A549 (cell line): ENCODE measurements at regions not wholly inside any gene's neighbourhood (a gene's known extent, or its start where the extent isn't known, plus 50 kb on each side); places are given as distances from the start of the nearest gene placed in this dataset.

Experiments
- ATAC-seq, 2 experiments: fragments of 200-7000 bp in 1 of 2; fragments of >200 bp in 1 of 2; cut with Nextera tagmentation in 1 of 2; cut with Tn5 transposase in 1 of 2; 3 replicates each; pipeline versions ENCODE4 v1.8.0 to v1.9.1; 2018 to 2020; ENCODE audit warnings: mild to moderate bottlenecking in 1 of 2, moderate library complexity in 1 of 2
- CTCF ChIA-PET: fragments of 300-600 bp; sonication (Branson Sonifier 250); formaldehyde crosslinking; extraction: SDS; loops from one replicate; lab custom pipeline; 2021; ENCODE audit warnings: antibody characterized with exemption, inconsistent platforms; lab: Yijun Ruan, JAX
- POLR2A ChIA-PET: fragments of 350-600 bp; formaldehyde crosslinking; extraction: SDS; loops from one replicate; lab custom pipeline; 2021; ENCODE audit warnings: antibody characterized with exemption, inconsistent platforms; lab: Yijun Ruan, JAX
- DNase-seq, 2 experiments: peaks; one replicate each; pipeline versions ENCODE4 v3.0.0 to v3.0.0-alpha.2; 2011 to 2016; ENCODE audit warnings: low read depth in 1 of 2, low spot score in 1 of 2
- FAIRE-seq: peaks from 2 replicates; lab custom pipeline; 2011; peaks lifted over from hg19 to GRCh38; lab: Jason Lieb, UNC
- H3K27ac ChIP-seq, 2 experiments: fragments of >200 bp; sonication (Bioruptor Twin); formaldehyde crosslinking; 3 replicates each; pipeline ENCODE4 v1.5.1; 2016 to 2017
- H3K4me1 ChIP-seq: fragments of >200 bp; sonication (Bioruptor Twin); formaldehyde crosslinking; 3 replicates; pipeline ENCODE4 v1.6.1; 2016
- H3K4me2 ChIP-seq: fragments of >200 bp; sonication (Bioruptor Twin); formaldehyde crosslinking; 3 replicates; pipeline ENCODE4 v1.6.1; 2016
- H3K4me3 ChIP-seq: fragments of >200 bp; sonication (Bioruptor Twin); formaldehyde crosslinking; 3 replicates; pipeline ENCODE4 v1.5.1; 2016
- H3K9me3 ChIP-seq: fragments of >200 bp; sonication (Bioruptor Twin); formaldehyde crosslinking; 3 replicates; pipeline ENCODE4 v1.6.1; 2016
- CBX2 ChIP-seq: fragments of 200-600 bp; sonication (generic); IDR thresholded peaks from 2 replicates; pipeline ENCODE4 v1.6.1; 2016; ENCODE audit warnings: low read depth, mild to moderate bottlenecking, borderline replicate concordance
- CBX8 ChIP-seq: fragments of 200-600 bp; sonication (generic); IDR thresholded peaks from 2 replicates; pipeline ENCODE4 v1.6.1; 2016
- CHD2 ChIP-seq: fragments of 150-350 bp; IDR thresholded peaks from 2 replicates; pipeline ENCODE4 v1.6.1; 2014; ENCODE audit warnings: low read length; ENCODE audit not compliant: partially characterized antibody
- GATA3 ChIP-seq: IDR thresholded peaks from 2 replicates; pipeline ENCODE4 v1.6.1; 2012; ENCODE audit warnings: borderline replicate concordance
- HDAC2 ChIP-seq: fragments of 200-600 bp; sonication (generic); IDR thresholded peaks from 2 replicates; pipeline ENCODE4 v1.6.1; 2016
- HES2 ChIP-seq: fragments of >200 bp; sonication (Bioruptor Twin); formaldehyde crosslinking; IDR thresholded peaks from 2 replicates; pipeline ENCODE4 v1.6.1; 2016
- HEYL ChIP-seq: fragments of 250-450 bp; sonication (Bioruptor Pico); IDR thresholded peaks from 2 replicates; pipeline ENCODE4 v1.8.0; 2021; ENCODE audit warnings: mild to moderate bottlenecking, moderate library complexity
- HOXA7 ChIP-seq: fragments of 250-450 bp; sonication (Bioruptor Pico); IDR thresholded peaks from 2 replicates; pipeline ENCODE4 v1.5.0; 2020; ENCODE audit warnings: mild to moderate bottlenecking, moderate library complexity
- HOXB5 ChIP-seq: fragments of 250-450 bp; sonication (Bioruptor Pico); IDR thresholded peaks from 2 replicates; pipeline ENCODE4 v1.5.0; 2020; ENCODE audit warnings: mild to moderate bottlenecking, moderate library complexity
- JUN ChIP-seq, 2 experiments: fragments of >200 bp; sonication (Bioruptor Twin); formaldehyde crosslinking; IDR thresholded peaks; 2 replicates in 1 of 2; 3 replicates in 1 of 2; pipeline ENCODE4 v1.6.1; 2016 to 2017
- KDM5A ChIP-seq: fragments of 200-600 bp; sonication (generic); IDR thresholded peaks from 2 replicates; pipeline ENCODE4 v1.6.1; 2016; ENCODE audit warnings: antibody characterized with exemption, mild to moderate bottlenecking
- MAZ ChIP-seq: fragments of 150-350 bp; IDR thresholded peaks from 2 replicates; pipeline ENCODE4 v1.6.1; 2014; ENCODE audit warnings: antibody characterized with exemption, low read depth, low read length, borderline replicate concordance
- MYC ChIP-seq: IDR thresholded peaks from 2 replicates; pipeline ENCODE4 v1.6.1; 2012; ENCODE audit warnings: mild to moderate bottlenecking, inconsistent platforms, low read length, improper control_type of control experiment, borderline replicate concordance
- NFE2L2 ChIP-seq: fragments of 150-350 bp; conservative IDR thresholded peaks from 2 replicates; pipeline ENCODE4 v1.6.1; 2014; ENCODE audit warnings: low read length
- NPAS2 ChIP-seq: fragments of 250-450 bp; sonication (Bioruptor Pico); IDR thresholded peaks from 2 replicates; pipeline ENCODE4 v1.8.0; 2022; ENCODE audit warnings: mild to moderate bottlenecking, moderate library complexity, borderline replicate concordance
- NR3C1 ChIP-seq: fragments of >200 bp; sonication (Bioruptor Twin); formaldehyde crosslinking; IDR thresholded peaks from 3 replicates; pipeline ENCODE4 v1.6.1; 2017
- RAD21 ChIP-seq, 2 experiments: fragments of >200 bp in 1 of 2; sonication (Bioruptor Twin) in 1 of 2; formaldehyde crosslinking in 1 of 2; IDR thresholded peaks in 1 of 2; conservative IDR thresholded peaks in 1 of 2; 2 replicates in 1 of 2; 3 replicates in 1 of 2; pipeline ENCODE4 v1.6.1; 2012 to 2018; ENCODE audit warnings: inconsistent platforms in 1 of 2
- RCOR1 ChIP-seq: fragments of 150-350 bp; IDR thresholded peaks from 2 replicates; pipeline ENCODE4 v1.6.1; 2014; ENCODE audit warnings: antibody characterized with exemption, low read length, low read depth
- SMC3 ChIP-seq: fragments of >200 bp; sonication (Bioruptor Twin); formaldehyde crosslinking; IDR thresholded peaks from 3 replicates; pipeline ENCODE4 v1.6.1; 2018; ENCODE audit warnings: inconsistent platforms
- SREBF2 ChIP-seq: fragments of 450-650 bp; IDR thresholded peaks from 2 replicates; pipeline ENCODE4 v1.6.1; 2014; ENCODE audit warnings: mild to moderate bottlenecking, moderate library complexity
- TP53 ChIP-seq: fragments of 250-450 bp; sonication (Bioruptor Pico); IDR thresholded peaks from 2 replicates; pipeline ENCODE4 v1.5.0; 2021; ENCODE audit warnings: mild to moderate bottlenecking, moderate library complexity
- USF2 ChIP-seq: fragments of 450-650 bp; IDR thresholded peaks from 2 replicates; pipeline ENCODE4 v1.6.1; 2014; ENCODE audit warnings: antibody characterized with exemption
- ZNF302 ChIP-seq: fragments of 250-450 bp; sonication (Bioruptor Pico); IDR thresholded peaks from 2 replicates; pipeline ENCODE4 v1.9.0; 2021; ENCODE audit warnings: inconsistent platforms, mild to moderate bottlenecking, moderate library complexity
- WGBS: methylation state at CpG from one replicate; pipeline ENCODE4 v1.1.6; 2017; ENCODE audit errors: missing lambda C conversion rate; 5-methylcytosine and 5-hydroxymethylcytosine counted together

- DNase-seq (no peak), ATAC-seq (no peak), FAIRE-seq (no peak)
- ChIA-PET CTCF (no interaction called here), POLR2A (no interaction called here)
- no peak overlapping the region for H3K4me2 ChIP-seq
- no peaks in the 10 kb centered on the region for H3K9me3 ChIP-seq
- no peak overlapping the region for H3K27ac ChIP-seq
- no peaks in the 10 kb centered on the region for H3K4me1 ChIP-seq
- TF ChIP-seq CBX2 (no peak), HES2 (no peak), JUN (IDR thresholded peaks at IDR 0.05) (no peak), HDAC2 (no peak), SREBF2 (no peak), MAZ (no peak), TP53 (CRISPR knock-in tag) (no peak)
- no peak overlapping the region for H3K4me3 ChIP-seq
- WGBS, result 73% methylated on average over 2 of the region's 2 CpGs
Observed at GRCh38 chr1:79530476-79530875, 523.9 kb upstream of the ADGRL4 start.

DNA sequence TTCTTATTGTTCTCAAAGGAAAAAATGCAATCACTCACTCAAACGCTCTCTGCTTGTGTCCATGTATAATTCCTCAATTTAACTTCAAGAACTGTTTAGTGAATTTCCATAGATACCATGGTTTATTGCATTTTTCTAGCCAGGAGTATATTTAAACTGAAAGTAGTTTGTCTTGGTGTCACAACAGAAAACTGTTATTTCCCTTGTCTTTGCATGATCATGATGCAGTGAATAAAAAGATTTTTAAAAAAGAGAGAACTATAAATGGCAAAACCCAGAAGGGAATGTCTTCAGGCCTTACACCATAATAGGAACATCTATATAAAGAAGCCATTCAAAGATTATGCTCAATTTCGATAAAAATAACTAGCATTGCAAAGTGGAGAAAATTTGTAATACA, 523.5 kb upstream of the ADGRL4 start:
- ChIA-PET POLR2A (no interaction called here), CTCF (no interaction called here)
- Histone ChIP-seq H3K27ac (no peak overlapping the region), H3K4me3 (no peak overlapping the region), H3K9me3 (no peaks in the 10 kb centered on the region), H3K4me2 (no peak overlapping the region), H3K4me1 (no peaks in the 10 kb centered on the region)
- ATAC-seq, result no peak
- 30% methylated on average over 2 of the region's 2 CpGs for WGBS
- no peak for FAIRE-seq
- TF ChIP-seq SMC3 (no peak), NR3C1 (no peak), NFE2L2 (no peak), RAD21 (conservative IDR thresholded peaks at IDR 0.05 in 1 of 2, IDR thresholded peaks at IDR 0.05 in 1 of 2) (no peak), ZNF302 (CRISPR knock-in tag) (no peak)
- no peak for DNase-seq

- Histone ChIP-seq H3K4me3 (no peak overlapping the region), H3K4me2 (no peak overlapping the region), H3K4me1 (no peaks in the 10 kb centered on the region), H3K9me3 (no peaks in the 10 kb centered on the region), H3K27ac (no peak overlapping the region)
- ChIA-PET POLR2A (no interaction called here), CTCF (no interaction called here)
- 8% methylated on average over 1 of the region's 1 CpG for WGBS
- TF ChIP-seq HOXB5 (CRISPR knock-in tag), result no peak
- TF ChIP-seq HOXA7 (CRISPR knock-in tag), result no peak
- TF ChIP-seq RCOR1, result no peak
- no peak for TF ChIP-seq USF2
- no peak for TF ChIP-seq GATA3
- TF ChIP-seq RAD21 (conservative IDR thresholded peaks at IDR 0.05 in 1 of 2, IDR thresholded peaks at IDR 0.05 in 1 of 2), result no peak
- TF ChIP-seq KDM5A, result no peak
- TF ChIP-seq HEYL (CRISPR knock-in tag), result no peak
- TF ChIP-seq CHD2, result no peak
- TF ChIP-seq NPAS2 (CRISPR knock-in tag), result no peak
- no peak for TF ChIP-seq MYC
- TF ChIP-seq CBX8, result no peak
- DNase-seq (no peak), ATAC-seq (no peak), FAIRE-seq (no peak)
Observed at GRCh38 chr1:79524126-79524525, 517.6 kb upstream of the ADGRL4 start.
